ENCODE measurements at regions not wholly inside any gene's neighbourhood (a gene's known extent, or its start where the extent isn't known, plus 50 kb on each side); places are given as distances from the start of the nearest gene placed in this dataset.

- no peak for DNase-seq
Observed at GRCh38 chr16:14360326-14361037, 269.6 kb downstream of the PARN start.

GRCh38 chr16:14358697-14359305 is 271.3 kb downstream of the PARN start:
- no peak for DNase-seq

GRCh38 chr16:14357328-14357727 is 272.7 kb downstream of the PARN start:
- DNase-seq = no peak

GRCh38 chr16:14356064-14356463 is 274.0 kb downstream of the PARN start:
- no peak for DNase-seq

- no peak for DNase-seq
Observed at GRCh38 chr16:14354561-14355351, 275.3 kb downstream of the PARN start.

GRCh38 chr16:14353340-14353739 is 276.7 kb downstream of the PARN start:
- DNase-seq = no peak

- no peak for DNase-seq
Observed at GRCh38 chr16:14351647-14352046, 278.4 kb downstream of the PARN start.

- no peak for DNase-seq
Observed at GRCh38 chr16:14350626-14351025, 279.4 kb downstream of the PARN start.

GRCh38 chr16:14350081-14350480 is 279.0 kb downstream of the MRTFB start:
- no peak for DNase-seq

GRCh38 chr16:14347706-14348105 is 276.6 kb downstream of the MRTFB start:
- no peak for DNase-seq

- DNase-seq = no peak
Observed at GRCh38 chr16:14346278-14347142, 275.4 kb downstream of the MRTFB start.

GRCh38 chr16:14345512-14346115 is 274.5 kb downstream of the MRTFB start:
- DNase-seq = no peak

- DNase-seq = no peak
Observed at GRCh38 chr16:14344945-14345344, 273.8 kb downstream of the MRTFB start.

- DNase-seq = no peak
Observed at GRCh38 chr16:14344292-14344691, 273.2 kb downstream of the MRTFB start.

- no peak for DNase-seq
Observed at GRCh38 chr16:14341324-14342225, 270.5 kb downstream of the MRTFB start.

- DNase-seq = no peak
Observed at GRCh38 chr16:14339694-14340093, 268.6 kb downstream of the MRTFB start.

GRCh38 chr16:14338969-14339368 is 267.9 kb downstream of the MRTFB start:
- no peak for DNase-seq

GRCh38 chr16:14338236-14338635 is 267.1 kb downstream of the MRTFB start:
- no peak for DNase-seq

GRCh38 chr16:14337303-14338191 is 266.4 kb downstream of the MRTFB start:
- no peak for DNase-seq

GRCh38 chr16:14335297-14335696 is 264.2 kb downstream of the MRTFB start:
- no peak for DNase-seq

All from NCI-H748 treated with DMSO at 0.1 percent for 48 hours (cell line).